CD14-positive monocyte (primary cell): ENCODE measurements at regions not wholly inside any gene's neighbourhood (a gene's known extent, or its start where the extent isn't known, plus 50 kb on each side); places are given as distances from the start of the nearest gene placed in this dataset.

Experiments used
- DNase-seq, 3 donors: peaks; one replicate each; pipeline ENCODE4 v3.0.0-alpha.2; 2011 to 2022
- H2AFZ ChIP-seq: 2 replicates; pipeline ENCODE4 v1.6.0; 2012; ENCODE audit warnings: mild to moderate bottlenecking, low read depth, low read length, inconsistent platforms; ENCODE audit not compliant: insufficient read depth, poor library complexity, severe bottlenecking
- H3K27ac ChIP-seq, 2 donors: 1 replicate in 1 of 2; 2 replicates in 1 of 2; pipeline ENCODE4 v1.5.1; 2012 to 2013; ENCODE audit warnings: low read length in 2 of 2, control low read depth in 1 of 2, inconsistent platforms in 1 of 2, low read depth in 1 of 2, mild to moderate bottlenecking in 1 of 2
- H3K27me3 ChIP-seq, 2 donors: one replicate each; pipeline versions ENCODE4 v1.6.0 to v1.6.1; 2011 to 2013; ENCODE audit warnings: low read length in 2 of 2; ENCODE audit not compliant: control insufficient read depth in 2 of 2, insufficient read depth in 2 of 2
- H3K36me3 ChIP-seq, 2 donors: replicated peaks in 1 of 2; 1 replicate in 1 of 2; 2 replicates in 1 of 2; pipeline versions ENCODE4 v1.5.1 to v1.6.1; 2012 to 2013; ENCODE audit warnings: low read length in 2 of 2, control low read depth in 1 of 2, inconsistent platforms in 1 of 2, mild to moderate bottlenecking in 1 of 2; ENCODE audit not compliant: insufficient read depth in 2 of 2, control insufficient read depth in 1 of 2
- H3K4me1 ChIP-seq, 2 donors: 1 replicate in 1 of 2; 2 replicates in 1 of 2; pipeline versions ENCODE4 v1.5.1 to v1.6.1; 2012 to 2013; ENCODE audit warnings: low read length in 2 of 2, control low read depth in 1 of 2, inconsistent platforms in 1 of 2, mild to moderate bottlenecking in 1 of 2, moderate library complexity in 1 of 2; ENCODE audit not compliant: insufficient read depth in 2 of 2, control insufficient read depth in 1 of 2
- H3K4me2 ChIP-seq: replicated peaks from 2 replicates; pipeline ENCODE3; 2012; ENCODE audit warnings: low read length, moderate library complexity, mild to moderate bottlenecking; ENCODE audit not compliant: poor library complexity, severe bottlenecking; ENCODE audit errors: extremely low read depth
- H3K4me3 ChIP-seq, 3 experiments: fragments of 200-600 bp in 1 of 3; sonication (generic) in 1 of 3; replicated peaks in 1 of 3; 1 replicate in 2 of 3; 2 replicates in 1 of 3; pipeline ENCODE4 v1.5.1; 2011 to 2013; ENCODE audit warnings: low read length in 3 of 3, mild to moderate bottlenecking in 3 of 3, control low read depth in 2 of 3, low read depth in 2 of 3, inconsistent platforms in 1 of 3, moderate library complexity in 1 of 3
- H3K79me2 ChIP-seq: 2 replicates; pipeline ENCODE4 v1.6.0; 2012; ENCODE audit warnings: mild to moderate bottlenecking, control low read depth, inconsistent platforms, low read length, moderate library complexity; ENCODE audit not compliant: insufficient read depth
- H3K9ac ChIP-seq: 2 replicates; pipeline ENCODE4 v1.6.0; 2017; ENCODE audit warnings: low read length, mild to moderate bottlenecking; ENCODE audit not compliant: insufficient read depth, poor library complexity, severe bottlenecking
- H3K9me3 ChIP-seq, 2 donors: replicated peaks in 1 of 2; 1 replicate in 1 of 2; 2 replicates in 1 of 2; pipeline versions ENCODE4 v1.5.1 to v1.6.1; 2012 to 2013; ENCODE audit warnings: low read length in 2 of 2, control low read depth in 1 of 2; ENCODE audit not compliant: control insufficient read depth in 1 of 2, insufficient read depth in 1 of 2
- H4K20me1 ChIP-seq: 2 replicates; pipeline ENCODE4 v1.6.0; 2012; ENCODE audit warnings: mild to moderate bottlenecking, low read length, control low read depth, moderate library complexity; ENCODE audit not compliant: insufficient read depth
- H3K27ac Mint-ChIP-seq, 7 donors: one replicate each; pipeline ENCODE4 v1.8.0; 2020; ENCODE audit warnings: mild to moderate bottlenecking in 7 of 7, mixed read lengths in 7 of 7, moderate library complexity in 6 of 7, inconsistent platforms in 2 of 7
- H3K27me3 Mint-ChIP-seq, 3 donors: one replicate each; pipeline ENCODE4 v1.8.0; 2021 to 2022; ENCODE audit warnings: low read depth in 3 of 3, mild to moderate bottlenecking in 3 of 3, mixed read lengths in 3 of 3, moderate library complexity in 3 of 3, inconsistent platforms in 1 of 3
- H3K36me3 Mint-ChIP-seq, 2 donors: one replicate each; pipeline ENCODE4 v1.8.0; 2020; ENCODE audit warnings: mixed read lengths in 2 of 2, inconsistent platforms in 1 of 2, mild to moderate bottlenecking in 1 of 2
- H3K4me1 Mint-ChIP-seq: one replicate; pipeline ENCODE4 v1.8.0; 2020; ENCODE audit warnings: mild to moderate bottlenecking, mixed read lengths
- H3K4me3 Mint-ChIP-seq, 2 donors: one replicate each; pipeline ENCODE4 v1.8.0; 2020; ENCODE audit warnings: mild to moderate bottlenecking in 2 of 2, mixed read lengths in 2 of 2, moderate library complexity in 1 of 2
- H3K9me3 Mint-ChIP-seq, 7 donors: one replicate each; pipeline ENCODE4 v1.8.0; 2020 to 2022; ENCODE audit warnings: mixed read lengths in 7 of 7, mild to moderate bottlenecking in 6 of 7, moderate library complexity in 6 of 7, inconsistent platforms in 2 of 7
- WGBS: methylation state at CpG from one replicate; pipeline ENCODE4 v1.1.5; 2013; ENCODE audit warnings: missing lambda C conversion rate; ENCODE audit not compliant: insufficient coverage; 5-methylcytosine and 5-hydroxymethylcytosine counted together
- intact Hi-C, 2 donors: fragments of 100-400 bp; cut with micrococcal nuclease; formaldehyde crosslinking; loops; one replicate each; pipeline versions ENCODE4 v1.15.0 to v1.15.1; 2023
- TF ChIP-seq, protein P1 (sequence below): fragments of 200-600 bp; IDR thresholded peaks from one replicate; pipeline ENCODE4 v1.8.0; 2022; ENCODE audit warnings: antibody characterized with exemption, mild to moderate bottlenecking

DNA sequence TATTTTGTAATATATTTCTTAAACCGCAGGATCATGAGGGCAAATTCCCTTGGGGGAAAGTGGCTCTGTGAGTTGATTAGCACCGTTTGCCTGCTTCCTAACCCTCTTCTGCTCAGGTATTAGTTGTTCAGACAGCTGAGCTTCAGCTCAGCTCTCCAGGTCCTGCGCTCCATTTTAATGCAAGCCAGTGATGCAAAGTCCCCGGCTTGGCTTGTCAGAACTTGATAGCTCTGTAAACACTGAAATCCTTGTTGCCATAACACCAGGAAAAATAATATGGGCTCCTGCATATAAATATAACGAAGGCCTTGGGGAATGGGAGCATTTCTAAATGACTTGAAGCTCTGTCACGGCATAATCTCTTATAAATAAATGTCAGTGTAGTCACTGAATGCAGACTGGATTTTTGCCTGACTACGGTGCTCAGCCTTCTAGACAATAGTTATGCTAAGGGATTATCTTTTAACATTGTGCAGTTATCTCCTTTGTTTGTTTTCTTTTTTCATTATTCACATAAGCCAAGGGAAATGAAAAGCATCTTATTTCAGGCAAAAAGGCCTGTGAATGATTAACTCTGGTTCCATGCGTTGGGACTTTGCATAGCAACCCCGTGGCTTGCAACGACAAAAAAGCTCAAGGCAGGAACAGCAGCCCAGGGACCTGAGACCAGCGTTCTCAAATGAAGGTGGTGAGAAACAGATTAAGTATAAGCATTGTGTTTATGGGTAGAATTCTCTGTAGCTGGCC, 253.2 kb downstream of the SPRY1 start:
- Mint-ChIP-seq H3K36me3 (no peaks in the 10 kb centered on the region), H3K27ac (no peak overlapping the region), H3K9me3 (peaks cover 0 to 2% (median 0%) of the 10 kb centered on the region in 7 donors), H3K4me3 (peak overlapping the region in 1 of 2 donors; percentile 32), H3K27me3 (no peaks in the 10 kb centered on the region), H3K4me1 (peaks cover 11% of the 10 kb centered on the region)
- Histone ChIP-seq H3K36me3 (no peaks in the 10 kb centered on the region), H3K27me3 (no peaks in the 10 kb centered on the region), H3K4me2 (no peak overlapping the region), H2AFZ (no peak overlapping the region), H3K4me1 (no peaks in the 10 kb centered on the region), H3K27ac (no peak overlapping the region), H3K79me2 (no peaks in the 10 kb centered on the region), H4K20me1 (no peaks in the 10 kb centered on the region), H3K4me3 (no peak overlapping the region), H3K9me3 (no peaks in the 10 kb centered on the region), H3K9ac (no peak overlapping the region)
- intact Hi-C loops: no loop called here
- TF ChIP-seq, protein P1, sequence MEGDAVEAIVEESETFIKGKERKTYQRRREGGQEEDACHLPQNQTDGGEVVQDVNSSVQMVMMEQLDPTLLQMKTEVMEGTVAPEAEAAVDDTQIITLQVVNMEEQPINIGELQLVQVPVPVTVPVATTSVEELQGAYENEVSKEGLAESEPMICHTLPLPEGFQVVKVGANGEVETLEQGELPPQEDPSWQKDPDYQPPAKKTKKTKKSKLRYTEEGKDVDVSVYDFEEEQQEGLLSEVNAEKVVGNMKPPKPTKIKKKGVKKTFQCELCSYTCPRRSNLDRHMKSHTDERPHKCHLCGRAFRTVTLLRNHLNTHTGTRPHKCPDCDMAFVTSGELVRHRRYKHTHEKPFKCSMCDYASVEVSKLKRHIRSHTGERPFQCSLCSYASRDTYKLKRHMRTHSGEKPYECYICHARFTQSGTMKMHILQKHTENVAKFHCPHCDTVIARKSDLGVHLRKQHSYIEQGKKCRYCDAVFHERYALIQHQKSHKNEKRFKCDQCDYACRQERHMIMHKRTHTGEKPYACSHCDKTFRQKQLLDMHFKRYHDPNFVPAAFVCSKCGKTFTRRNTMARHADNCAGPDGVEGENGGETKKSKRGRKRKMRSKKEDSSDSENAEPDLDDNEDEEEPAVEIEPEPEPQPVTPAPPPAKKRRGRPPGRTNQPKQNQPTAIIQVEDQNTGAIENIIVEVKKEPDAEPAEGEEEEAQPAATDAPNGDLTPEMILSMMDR: no peak
- 98% methylated on average over 5 of the region's 11 CpGs for WGBS
- no peak for DNase-seq

DNA sequence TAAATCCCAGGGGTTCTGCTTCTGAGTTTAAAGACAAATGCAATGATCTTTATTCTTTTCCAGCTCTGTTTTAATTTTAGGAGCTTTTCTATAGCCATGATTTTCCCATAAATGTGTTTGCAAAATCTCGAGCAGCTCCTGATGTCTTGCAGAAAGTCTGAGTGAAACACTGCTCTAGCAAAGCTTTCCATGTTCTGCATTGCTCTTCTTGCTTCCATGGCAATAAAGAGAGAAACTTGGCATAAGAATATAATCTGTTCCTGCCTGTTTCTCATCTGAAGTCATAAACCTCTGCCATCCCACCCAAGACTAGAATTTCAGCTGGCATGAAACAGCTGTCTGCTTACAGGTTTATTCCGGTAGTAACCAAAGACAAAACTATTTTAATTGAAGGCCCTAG, 254.5 kb downstream of the SPRY1 start:
- Histone ChIP-seq H3K9me3 (no peaks in the 10 kb centered on the region), H3K27me3 (no peaks in the 10 kb centered on the region), H3K27ac (no peak overlapping the region), H3K79me2 (no peaks in the 10 kb centered on the region), H3K4me2 (no peak overlapping the region), H3K9ac (no peak overlapping the region), H3K4me3 (no peak overlapping the region), H4K20me1 (no peaks in the 10 kb centered on the region), H3K4me1 (no peaks in the 10 kb centered on the region), H3K36me3 (no peaks in the 10 kb centered on the region), H2AFZ (no peak overlapping the region)
- WGBS: 100% methylated on average over 2 of the region's 2 CpGs
- Mint-ChIP-seq H3K27me3 (no peaks in the 10 kb centered on the region), H3K36me3 (no peaks in the 10 kb centered on the region), H3K4me1 (peaks cover 11% of the 10 kb centered on the region), H3K27ac (no peak overlapping the region), H3K9me3 (peaks cover 0 to 2% (median under 1%) of the 10 kb centered on the region in 7 donors), H3K4me3 (no peak overlapping the region)
- intact Hi-C loops: no loop called here
- no peak for DNase-seq
- TF ChIP-seq, protein P1: no peak
